ENCODE measurements at regions not wholly inside any gene's neighbourhood (a gene's known extent, or its start where the extent isn't known, plus 50 kb on each side); places are given as distances from the start of the nearest gene placed in this dataset.
"Not testable (repeated sequence)": the region's sequence is repeated elsewhere in the genome, so short reads cannot be mapped to it uniquely, and the experiment has no call there.

- DNase-seq (ENCODE audit: low spot score) = no peak
These were observed 278.9 kb upstream of the DIO3 start for GRCh38 chr14:101282418-101282817.

GRCh38 chr14:101284711-101285110 lies 276.6 kb upstream of the DIO3 start:
- DNase-seq (ENCODE audit: low spot score) = no peak

GRCh38 chr14:101286271-101287018 lies 274.9 kb upstream of the DIO3 start:
- no peak for DNase-seq (ENCODE audit: low spot score)

GRCh38 chr14:101288436-101289229 lies 272.7 kb upstream of the DIO3 start:
- no peak for DNase-seq (ENCODE audit: low spot score)

GRCh38 chr14:101289230-101289690 lies 272.0 kb upstream of the DIO3 start:
- DNase-seq (ENCODE audit: low spot score) = no peak

GRCh38 chr14:101289911-101290310 lies 271.4 kb upstream of the DIO3 start:
- DNase-seq (ENCODE audit: low spot score) = no peak

- DNase-seq (ENCODE audit: low spot score) = no peak
These were observed 270.7 kb upstream of the DIO3 start for GRCh38 chr14:101290611-101291010.

- DNase-seq (ENCODE audit: low spot score) = no peak
These were observed 269.9 kb upstream of the DIO3 start for GRCh38 chr14:101291390-101291789.

GRCh38 chr14:101292448-101292847 lies 268.8 kb upstream of the DIO3 start:
- no peak for DNase-seq (ENCODE audit: low spot score)

- no peak for DNase-seq (ENCODE audit: low spot score)
These were observed 267.7 kb upstream of the DIO3 start for GRCh38 chr14:101293605-101294004.

GRCh38 chr14:101294136-101294535 lies 267.2 kb upstream of the DIO3 start:
- DNase-seq (ENCODE audit: low spot score) = no peak

- not testable (repeated sequence) for DNase-seq (ENCODE audit: low spot score)
These were observed 261.5 kb upstream of the DIO3 start for GRCh38 chr14:101299781-101300180.

- no peak for DNase-seq (ENCODE audit: low spot score)
These were observed 260.3 kb upstream of the DIO3 start for GRCh38 chr14:101301011-101301410.

GRCh38 chr14:101307162-101307561 lies 254.1 kb upstream of the DIO3 start:
- not testable (repeated sequence) for DNase-seq (ENCODE audit: low spot score)

GRCh38 chr14:101311186-101311585 lies 250.1 kb upstream of the DIO3 start:
- DNase-seq (ENCODE audit: low spot score) = not testable (repeated sequence)

- DNase-seq (ENCODE audit: low spot score) = no peak
These were observed 248.0 kb upstream of the DIO3 start for GRCh38 chr14:101313268-101313667.

- no peak for DNase-seq (ENCODE audit: low spot score)
These were observed 245.4 kb upstream of the DIO3 start for GRCh38 chr14:101315802-101316296.

GRCh38 chr14:101318271-101318670 lies 243.0 kb upstream of the DIO3 start:
- no peak for DNase-seq (ENCODE audit: low spot score)

- DNase-seq (ENCODE audit: low spot score) = no peak
These were observed 240.9 kb upstream of the DIO3 start for GRCh38 chr14:101320396-101320795.

- DNase-seq (ENCODE audit: low spot score) = no peak
These were observed 239.1 kb upstream of the DIO3 start for GRCh38 chr14:101322223-101322622.

GRCh38 chr14:101323111-101323510 lies 238.2 kb upstream of the DIO3 start:
- DNase-seq (ENCODE audit: low spot score) = no peak

- not testable (repeated sequence) for DNase-seq (ENCODE audit: low spot score)
These were observed 237.6 kb upstream of the DIO3 start for GRCh38 chr14:101323614-101324235.

- DNase-seq (ENCODE audit: low spot score) = no peak
These were observed 236.0 kb upstream of the DIO3 start for GRCh38 chr14:101325319-101325718.
